GM19193 (cell line): ENCODE measurements at regions not wholly inside any gene's neighbourhood (a gene's known extent, or its start where the extent isn't known, plus 50 kb on each side); places are given as distances from the start of the nearest gene placed in this dataset.

ENCODE experiments used
- POLR2A ChIP-seq: IDR thresholded peaks from 4 replicates; pipeline ENCODE4 v1.6.1; 2011; ENCODE audit not compliant: insufficient read depth, insufficient read length; ENCODE audit errors: extremely low read depth

- no peak for TF ChIP-seq POLR2A
These were observed 88.5 kb upstream of the NDUFV2 start for GRCh38 chr18:9013926-9014373.

- TF ChIP-seq POLR2A = no peak
These were observed 86.8 kb upstream of the NDUFV2 start for GRCh38 chr18:9015689-9016088.

- TF ChIP-seq POLR2A = no peak
These were observed 85.8 kb upstream of the NDUFV2 start for GRCh38 chr18:9016633-9017166.

GRCh38 chr18:9017167-9017904, 85.2 kb upstream of the NDUFV2 start:
- TF ChIP-seq POLR2A = peak; percentile 54

- TF ChIP-seq POLR2A = no peak
These were observed 84.6 kb upstream of the NDUFV2 start for GRCh38 chr18:9017905-9018227.

- no peak for TF ChIP-seq POLR2A
These were observed 83.4 kb upstream of the NDUFV2 start for GRCh38 chr18:9019135-9019534.

- no peak for TF ChIP-seq POLR2A
These were observed 82.3 kb upstream of the NDUFV2 start for GRCh38 chr18:9020221-9020620.

- no peak for TF ChIP-seq POLR2A
These were observed 81.0 kb upstream of the NDUFV2 start for GRCh38 chr18:9021458-9021857.

- TF ChIP-seq POLR2A = no peak
These were observed 79.9 kb upstream of the NDUFV2 start for GRCh38 chr18:9022397-9023155.

- TF ChIP-seq POLR2A = no peak
These were observed 77.2 kb upstream of the NDUFV2 start for GRCh38 chr18:9025091-9025838.

GRCh38 chr18:9029131-9029530, 73.4 kb upstream of the NDUFV2 start:
- no peak for TF ChIP-seq POLR2A

GRCh38 chr18:9032519-9032918, 70.0 kb upstream of the NDUFV2 start:
- TF ChIP-seq POLR2A = no peak

GRCh38 chr18:9038277-9038871, 64.1 kb upstream of the NDUFV2 start:
- no peak for TF ChIP-seq POLR2A

GRCh38 chr18:9039441-9040071, 62.9 kb upstream of the NDUFV2 start:
- TF ChIP-seq POLR2A = no peak

- no peak for TF ChIP-seq POLR2A
These were observed 59.6 kb upstream of the NDUFV2 start for GRCh38 chr18:9042766-9043481.

GRCh38 chr18:9043581-9043980, 58.9 kb upstream of the NDUFV2 start:
- TF ChIP-seq POLR2A = no peak
